AG20443 (cell line): ENCODE measurements at regions not wholly inside any gene's neighbourhood (a gene's known extent, or its start where the extent isn't known, plus 50 kb on each side); places are given as distances from the start of the nearest gene placed in this dataset.

Source experiments
- DNase-seq: peaks from one replicate; pipeline ENCODE4 v3.0.0; 2012; ENCODE audit warnings: low spot score, mixed read lengths

GRCh38 chr4:58688568-58688967 lies 1578.4 kb upstream of the IGFBP7 start:
- no peak for DNase-seq

- DNase-seq, result no peak
Measured at GRCh38 chr4:58679886-58680285, 1569.7 kb upstream of the IGFBP7 start.

GRCh38 chr4:58679051-58679450 lies 1568.9 kb upstream of the IGFBP7 start:
- no peak for DNase-seq

GRCh38 chr4:58669783-58670182 lies 1559.6 kb upstream of the IGFBP7 start:
- no peak for DNase-seq

GRCh38 chr4:58665649-58666048 lies 1555.5 kb upstream of the IGFBP7 start:
- no peak for DNase-seq

GRCh38 chr4:58658701-58659100 lies 1548.5 kb upstream of the IGFBP7 start:
- no peak for DNase-seq

GRCh38 chr4:58653251-58653650 lies 1543.1 kb upstream of the IGFBP7 start:
- DNase-seq, result no peak

GRCh38 chr4:58649226-58649625 lies 1539.0 kb upstream of the IGFBP7 start:
- DNase-seq, result no peak

GRCh38 chr4:58646126-58646525 lies 1535.9 kb upstream of the IGFBP7 start:
- DNase-seq, result no peak

- no peak for DNase-seq
Measured at GRCh38 chr4:58644549-58644948, 1534.4 kb upstream of the IGFBP7 start.

GRCh38 chr4:58636381-58636780 lies 1526.2 kb upstream of the IGFBP7 start:
- DNase-seq, result no peak

- no peak for DNase-seq
Measured at GRCh38 chr4:58617226-58617625, 1507.0 kb upstream of the IGFBP7 start.

GRCh38 chr4:58611012-58611411 lies 1500.8 kb upstream of the IGFBP7 start:
- DNase-seq, result no peak

GRCh38 chr4:58606303-58606702 lies 1496.1 kb upstream of the IGFBP7 start:
- DNase-seq, result no peak

- DNase-seq, result no peak
Measured at GRCh38 chr4:58603951-58604350, 1493.8 kb upstream of the IGFBP7 start.

GRCh38 chr4:58602731-58603359 lies 1492.7 kb upstream of the IGFBP7 start:
- no peak for DNase-seq

GRCh38 chr4:58602022-58602421 lies 1491.8 kb upstream of the IGFBP7 start:
- no peak for DNase-seq

- DNase-seq, result no peak
Measured at GRCh38 chr4:58600290-58600689, 1490.1 kb upstream of the IGFBP7 start.

GRCh38 chr4:58590722-58591121 lies 1480.5 kb upstream of the IGFBP7 start:
- no peak for DNase-seq

- DNase-seq, result no peak
Measured at GRCh38 chr4:58587856-58588255, 1477.7 kb upstream of the IGFBP7 start.

GRCh38 chr4:58566260-58566659 lies 1456.1 kb upstream of the IGFBP7 start:
- no peak for DNase-seq

- no peak for DNase-seq
Measured at GRCh38 chr4:58564695-58565475, 1454.7 kb upstream of the IGFBP7 start.

GRCh38 chr4:58561170-58561569 lies 1451.0 kb upstream of the IGFBP7 start:
- no peak for DNase-seq

GRCh38 chr4:58560736-58561135 lies 1450.6 kb upstream of the IGFBP7 start:
- no peak for DNase-seq
